Activated effector memory CD4-positive, alpha-beta T cell treated with Interleukin-2 at 50 U/mL for 16 hours (primary cell): ENCODE measurements at regions not wholly inside any gene's neighbourhood (a gene's known extent, or its start where the extent isn't known, plus 50 kb on each side); places are given as distances from the start of the nearest gene placed in this dataset.
"Not testable (repeated sequence)": the region's sequence is repeated elsewhere in the genome, so short reads cannot be mapped to it uniquely, and the experiment has no call there.

Experiments used
- DNase-seq: peaks from one replicate; pipeline ENCODE4 v3.0.0-alpha.2; 2020

DNA sequence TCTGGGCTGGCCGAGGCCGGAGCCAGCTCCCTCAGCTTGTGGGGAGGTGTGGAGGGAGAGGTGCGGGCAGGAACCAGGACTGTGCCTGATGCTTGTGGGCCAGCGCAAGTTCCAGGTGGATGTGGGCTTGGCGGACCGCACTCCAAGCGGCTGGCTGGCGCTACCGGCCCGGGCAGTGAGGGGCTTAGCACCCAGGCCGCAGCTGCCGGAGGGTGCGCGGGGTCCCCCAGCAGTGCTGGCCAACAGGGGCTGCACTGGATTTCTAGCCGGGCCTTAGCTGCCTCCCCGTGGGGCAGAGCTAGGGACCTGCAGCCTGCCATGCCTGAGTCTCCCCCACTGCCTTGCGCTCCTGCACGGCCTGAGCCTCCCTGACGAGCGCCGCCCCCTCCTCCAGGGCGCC is 242.8 kb downstream of the CCSER2 start:
- DNase-seq = no peak

DNA sequence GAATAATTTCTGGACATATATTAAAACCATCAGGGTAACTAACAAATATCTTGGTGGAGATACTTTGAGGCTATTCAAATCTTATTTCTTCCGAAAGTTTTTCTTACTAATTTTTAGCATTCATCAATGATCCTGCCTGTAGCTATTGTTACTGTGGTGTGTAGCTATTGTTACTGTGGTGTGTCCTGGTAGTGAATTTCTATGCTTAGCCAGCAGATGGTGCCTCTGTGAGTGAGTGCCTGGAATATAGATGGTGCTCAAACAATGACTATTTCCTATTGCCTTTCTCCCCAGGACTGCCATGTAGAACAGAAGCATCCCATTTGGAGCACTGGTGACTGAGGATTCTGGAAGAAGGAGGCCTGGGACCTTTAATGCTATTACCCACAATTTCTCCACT is 245.7 kb downstream of the CCSER2 start:
- DNase-seq = no peak

DNA sequence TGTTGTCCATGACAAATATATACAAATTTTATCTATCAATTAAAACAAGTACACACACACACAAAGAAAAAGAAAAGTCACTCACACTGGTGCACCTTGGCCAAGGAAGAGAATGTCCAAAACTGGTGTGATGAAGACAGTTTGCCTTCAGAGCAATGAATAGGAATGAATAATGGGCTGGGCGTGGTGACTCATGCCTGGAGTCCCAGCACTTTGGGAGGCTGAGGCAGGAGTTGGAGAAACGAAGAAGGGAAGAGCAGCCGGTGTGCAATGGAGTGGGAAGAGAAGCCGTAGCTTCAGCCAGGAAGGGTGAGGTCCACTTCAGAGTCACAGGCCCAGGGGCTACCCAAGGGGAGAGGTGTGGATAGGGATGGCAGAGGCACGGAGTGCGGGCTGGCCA is 253.6 kb downstream of the CCSER2 start:
- no peak for DNase-seq

DNA sequence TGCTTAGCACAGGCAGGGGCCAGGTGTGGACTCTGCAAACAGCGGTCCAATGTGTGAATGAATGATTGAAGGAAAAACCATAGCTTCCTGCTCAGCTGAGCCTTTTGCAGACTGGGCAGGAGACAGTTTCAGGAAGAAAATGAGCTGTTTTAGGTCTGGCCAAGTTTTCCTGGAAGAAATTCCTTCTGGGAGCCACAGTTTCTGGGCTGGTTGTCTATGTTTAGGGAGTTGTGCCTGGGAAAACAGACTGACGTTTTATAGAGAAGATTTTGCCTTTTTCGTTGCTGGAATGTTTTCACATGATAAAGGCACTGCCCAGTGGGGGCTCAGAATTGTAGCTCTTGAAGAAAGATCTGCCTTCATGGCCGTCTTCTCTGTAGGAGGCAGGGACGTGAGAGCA is 255.1 kb downstream of the CCSER2 start:
- DNase-seq = no peak

DNA sequence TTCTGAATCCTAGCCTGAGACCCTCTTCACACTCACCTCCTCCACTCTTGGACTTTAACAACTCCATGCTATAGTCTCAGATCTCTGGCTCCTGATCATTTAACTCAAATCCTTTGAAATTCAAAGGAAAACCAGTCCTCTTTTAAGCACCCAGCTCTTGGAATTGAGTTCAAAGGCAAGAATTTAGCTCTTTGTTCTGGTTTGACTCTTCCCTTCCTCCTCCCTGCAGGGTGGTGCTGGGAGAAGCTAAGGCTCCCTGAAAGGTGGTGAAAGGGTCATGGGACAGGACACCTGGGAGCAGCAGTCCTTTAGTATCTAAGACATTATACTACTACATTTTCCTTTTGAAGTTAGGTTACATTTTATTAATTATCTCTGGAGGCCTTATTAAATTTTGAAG is 259.4 kb downstream of the CCSER2 start:
- DNase-seq = no peak

DNA sequence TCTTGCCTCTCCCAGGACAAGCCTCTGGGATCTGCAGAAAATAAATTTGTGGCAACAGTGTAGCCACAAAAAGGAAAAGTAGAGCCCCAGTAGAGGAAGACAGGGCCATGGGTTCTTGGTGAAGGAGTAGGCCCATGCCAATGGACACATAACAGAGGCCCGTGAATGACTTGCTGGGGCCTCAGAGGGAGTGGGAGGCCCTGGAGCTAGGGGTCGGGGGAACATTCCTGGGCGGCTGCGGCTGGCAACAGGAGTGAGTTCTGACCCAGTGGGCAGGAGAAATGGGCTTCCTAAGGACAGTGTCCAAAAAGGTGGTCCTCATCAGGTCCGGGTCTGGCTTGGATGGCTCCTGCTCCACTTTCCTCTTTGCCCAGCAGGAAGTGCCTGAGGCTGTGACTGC is 260.0 kb downstream of the CCSER2 start:
- DNase-seq = no peak

DNA sequence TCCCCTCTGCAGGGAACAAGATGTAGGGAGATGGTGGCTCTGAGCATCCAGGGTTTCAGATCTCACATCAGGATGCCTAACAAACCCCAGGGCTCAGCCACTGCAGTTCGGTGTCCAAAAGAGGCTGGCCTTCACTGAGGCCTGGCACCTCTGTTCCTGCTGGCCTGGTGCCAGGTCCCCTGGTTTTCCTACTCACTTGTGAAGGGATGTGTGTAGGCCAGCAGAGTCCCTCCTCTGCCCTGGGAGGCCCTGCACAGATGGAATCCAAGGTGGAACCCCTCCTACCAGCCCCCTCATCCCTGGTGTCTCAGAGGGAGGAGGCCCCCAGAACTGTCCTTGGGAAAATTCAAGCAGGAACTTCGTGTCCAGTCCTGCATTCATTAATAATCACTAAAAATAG is 260.6 kb downstream of the CCSER2 start:
- DNase-seq = no peak

DNA sequence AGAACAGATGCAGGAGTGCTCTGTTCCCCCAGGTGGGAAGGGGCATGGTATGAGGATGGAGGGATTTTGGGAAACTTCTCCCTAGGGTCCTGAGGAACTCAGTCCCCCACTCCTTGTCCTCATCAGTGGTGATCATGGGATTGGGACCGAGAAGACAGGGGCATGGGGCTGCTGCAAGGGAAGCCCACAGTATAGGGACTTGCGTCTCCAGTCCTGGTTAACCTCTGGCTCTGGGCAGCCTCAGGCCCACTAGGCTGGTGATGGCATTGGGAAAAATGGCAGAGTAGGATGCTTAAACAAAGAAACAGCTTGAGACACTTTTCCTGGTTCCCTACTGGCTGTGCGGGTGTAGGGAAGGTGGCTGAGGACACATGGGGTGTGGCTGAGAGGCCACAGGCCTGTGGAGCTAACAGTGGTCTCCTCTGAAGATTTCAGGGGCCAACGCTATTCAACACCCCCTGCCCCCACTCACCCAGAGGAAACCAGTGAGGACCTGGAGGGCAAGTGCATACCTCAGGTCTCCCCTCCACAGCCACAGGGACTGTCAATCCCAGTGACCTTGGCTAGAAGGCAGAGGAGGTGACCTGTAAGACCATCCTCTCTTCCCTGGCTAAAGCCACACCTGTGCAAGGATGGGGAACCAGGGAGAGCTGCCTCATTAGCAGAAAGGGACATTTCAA is 261.3 kb downstream of the CCSER2 start:
- no peak for DNase-seq

DNA sequence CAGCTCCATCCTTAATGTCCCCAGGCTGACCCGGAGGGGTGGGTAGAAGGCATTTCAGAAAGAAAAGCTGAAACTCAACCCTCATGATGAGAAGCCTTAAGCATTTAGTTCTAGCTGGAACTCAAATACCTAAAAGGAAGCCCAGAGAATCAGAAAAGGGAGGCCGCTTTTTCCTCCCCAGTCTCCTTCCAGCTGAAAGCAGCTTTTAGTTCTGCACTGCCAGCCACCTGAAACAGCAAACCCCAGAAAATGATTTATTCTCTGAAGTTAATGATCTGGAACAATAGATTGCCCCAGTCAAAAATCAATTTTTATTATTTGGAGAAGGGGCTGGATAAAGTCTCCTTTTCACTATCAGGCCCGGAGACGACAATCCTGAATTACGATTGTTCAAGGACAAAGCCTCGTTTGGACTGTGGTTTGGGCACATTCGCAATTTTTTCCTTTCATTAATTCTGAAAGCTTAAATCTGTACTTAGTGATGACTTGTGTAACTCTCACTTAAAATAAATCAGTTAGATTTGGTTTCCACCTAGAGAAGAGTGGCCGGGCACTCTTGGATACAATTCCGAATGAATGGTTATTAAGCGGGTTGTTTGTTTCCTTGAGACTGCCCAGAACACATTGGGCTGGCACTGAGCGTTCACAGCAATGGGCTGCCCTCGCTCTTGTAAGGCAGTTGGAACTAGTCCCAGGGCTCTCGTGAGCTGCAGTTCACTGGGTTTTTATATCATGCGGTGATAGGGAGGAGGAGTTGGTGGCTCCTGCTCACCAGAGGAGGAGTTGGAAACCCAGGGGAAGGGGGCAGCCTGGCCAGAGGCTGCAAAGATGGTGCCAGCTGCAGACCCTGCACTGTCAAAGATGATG is 262.2 kb downstream of the CCSER2 start:
- no peak for DNase-seq

DNA sequence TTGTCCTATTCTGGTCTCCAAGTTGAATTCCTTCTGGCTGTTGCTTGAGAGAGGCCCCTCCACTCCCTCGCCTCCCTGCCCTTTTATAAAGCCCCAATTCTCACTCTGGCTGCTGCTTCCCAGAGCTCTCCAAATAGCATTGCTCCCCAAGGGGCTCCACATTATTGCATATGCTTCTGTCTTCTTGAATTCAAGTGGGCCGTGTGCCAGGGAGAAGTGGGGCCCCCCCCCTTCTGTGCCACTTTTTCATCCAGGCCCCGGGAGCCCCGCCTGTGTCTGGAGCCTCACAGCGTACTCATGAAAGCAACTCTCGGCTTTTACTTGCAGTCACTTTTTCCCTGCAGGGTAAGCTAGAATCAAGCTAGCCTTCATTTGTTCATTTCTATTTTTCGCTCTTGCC is 265.1 kb downstream of the CCSER2 start:
- DNase-seq = no peak

DNA sequence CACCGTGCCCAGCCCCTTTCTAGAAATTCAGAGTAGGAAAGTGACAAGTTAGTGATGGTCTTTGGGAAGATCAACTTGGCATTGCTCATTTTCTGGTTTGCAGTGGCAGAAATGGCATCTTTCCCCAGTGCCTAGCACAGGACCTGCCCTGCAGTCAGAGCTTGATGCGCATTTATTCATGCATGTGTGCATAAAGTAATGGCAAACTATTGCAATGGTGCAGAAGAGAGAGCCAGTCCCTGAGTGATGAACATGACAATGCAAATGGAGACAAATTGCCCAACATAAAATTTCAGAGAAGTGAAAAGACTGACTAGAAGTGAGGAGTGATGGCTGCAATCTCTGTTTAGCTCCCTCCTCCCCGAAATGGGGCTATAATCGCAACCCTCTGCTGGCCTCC is 268.2 kb downstream of the CCSER2 start:
- DNase-seq = no peak

DNA sequence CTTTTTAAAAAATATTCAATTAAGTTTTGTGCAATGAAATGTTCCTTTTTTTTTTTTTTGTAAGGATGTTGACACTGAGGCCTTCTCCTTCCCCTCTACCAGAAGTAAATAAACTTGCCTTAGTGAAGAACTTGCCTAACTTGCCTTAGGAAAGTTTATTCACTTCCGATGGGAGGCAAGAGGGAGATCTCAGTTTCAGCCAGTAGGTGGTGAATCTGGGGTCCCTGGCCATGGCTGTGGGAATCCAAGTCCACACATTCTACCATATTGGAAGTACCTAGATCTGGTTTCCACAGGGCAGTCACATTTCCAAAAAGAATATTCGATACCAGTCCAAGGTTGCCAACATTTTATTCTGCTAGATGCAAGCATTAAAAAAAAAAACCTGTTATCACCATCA is 270.9 kb downstream of the CCSER2 start:
- no peak for DNase-seq

DNA sequence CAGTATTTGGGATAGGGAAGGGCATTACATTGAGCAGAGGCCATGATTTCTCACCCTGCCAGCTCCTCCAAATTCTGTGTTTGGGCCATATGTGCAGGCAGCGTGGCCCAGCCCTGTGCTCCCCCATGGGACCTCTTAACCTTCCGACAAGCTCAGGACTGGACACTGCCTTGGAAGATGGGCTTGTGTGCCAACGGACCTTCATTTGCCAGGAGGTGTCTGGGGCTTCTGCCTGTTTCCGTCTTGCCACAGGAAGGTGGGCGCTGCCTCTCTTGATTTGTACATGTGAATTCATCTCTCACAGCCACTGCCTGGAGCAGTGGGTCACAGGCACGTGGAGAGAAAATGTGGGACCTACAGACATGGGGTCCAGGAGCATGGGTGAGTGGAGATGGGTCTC is 272.6 kb downstream of the CCSER2 start:
- no peak for DNase-seq

DNA sequence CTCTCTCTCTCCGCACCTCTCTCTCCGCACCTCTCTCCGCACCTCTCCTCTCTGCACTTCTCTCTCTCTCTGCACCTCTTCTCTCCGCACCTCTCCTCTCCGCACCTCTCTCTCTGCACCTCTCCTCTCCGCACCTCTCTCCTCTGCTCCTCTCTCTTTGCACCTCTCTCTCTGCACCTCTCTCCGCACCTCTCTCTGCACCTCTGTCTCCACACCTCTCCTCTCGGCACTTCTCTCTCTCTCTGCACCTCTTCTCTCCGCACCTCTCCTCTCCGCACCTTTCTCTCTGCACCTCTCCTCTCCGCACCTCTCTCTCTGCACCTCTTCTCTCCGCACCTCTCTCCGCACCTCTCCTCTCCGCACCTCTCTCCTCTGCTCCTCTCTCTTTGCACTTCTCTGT is 274.2 kb downstream of the CCSER2 start:
- not testable (repeated sequence) for DNase-seq

DNA sequence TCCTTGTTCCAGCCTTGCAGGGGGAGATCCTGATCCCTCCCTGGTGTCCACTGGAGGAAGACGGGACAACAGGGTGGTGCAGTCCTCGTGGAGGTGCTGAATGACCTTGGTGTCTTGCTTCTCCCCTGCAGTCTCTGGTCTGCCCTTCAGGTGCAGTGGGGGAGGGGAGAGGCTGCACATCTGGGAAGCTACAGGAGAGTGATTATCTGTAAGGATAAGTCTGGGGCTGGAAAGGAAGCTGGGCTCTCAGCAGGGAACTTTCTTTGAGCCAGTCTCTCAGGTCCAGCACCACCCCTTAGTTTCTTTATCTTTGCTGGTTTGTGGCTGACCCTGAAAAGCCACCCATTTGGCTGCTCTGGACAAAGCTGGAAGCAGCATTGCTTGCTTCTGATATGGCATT is 275.6 kb downstream of the CCSER2 start:
- no peak for DNase-seq

DNA sequence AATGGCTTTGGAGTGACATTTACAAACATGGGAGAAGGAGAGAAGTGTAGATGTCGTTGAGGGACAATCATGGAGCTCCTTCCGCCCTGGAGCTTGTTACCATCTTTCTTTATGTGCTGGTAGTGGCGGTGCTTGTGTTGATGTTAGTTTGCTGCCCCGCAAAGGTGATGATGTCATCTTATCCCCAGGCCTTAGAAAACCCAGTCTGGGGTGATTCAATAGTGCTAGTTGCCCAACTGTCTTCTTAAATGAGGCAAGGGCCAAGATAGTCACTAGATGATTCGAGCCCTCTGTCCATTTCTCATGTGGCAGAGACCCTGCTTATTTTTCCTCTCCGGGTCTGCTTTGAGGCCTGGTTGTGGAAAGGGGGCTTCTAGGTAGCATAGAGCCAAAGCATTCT is 277.4 kb downstream of the CCSER2 start:
- no peak for DNase-seq

DNA sequence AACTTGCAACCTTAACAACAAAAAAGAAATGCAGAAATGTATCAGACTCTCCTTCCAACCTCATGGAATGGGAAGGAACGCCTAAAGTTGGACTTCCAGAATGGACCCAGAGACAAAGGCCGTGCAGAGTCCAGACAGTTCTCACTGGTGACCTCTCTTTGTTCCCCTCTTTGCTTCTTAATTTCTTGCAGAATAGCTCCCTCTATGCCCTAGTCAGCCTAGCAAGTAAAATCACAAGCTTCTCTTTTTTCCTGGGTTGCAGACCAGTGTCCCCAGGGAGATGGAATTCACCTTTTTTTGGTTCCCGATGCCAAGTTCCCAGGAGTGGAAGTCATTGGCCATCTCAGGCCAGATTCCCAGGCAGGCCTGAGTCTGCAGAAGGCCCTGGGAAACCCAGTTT is 278.0 kb downstream of the CCSER2 start:
- DNase-seq = no peak

DNA sequence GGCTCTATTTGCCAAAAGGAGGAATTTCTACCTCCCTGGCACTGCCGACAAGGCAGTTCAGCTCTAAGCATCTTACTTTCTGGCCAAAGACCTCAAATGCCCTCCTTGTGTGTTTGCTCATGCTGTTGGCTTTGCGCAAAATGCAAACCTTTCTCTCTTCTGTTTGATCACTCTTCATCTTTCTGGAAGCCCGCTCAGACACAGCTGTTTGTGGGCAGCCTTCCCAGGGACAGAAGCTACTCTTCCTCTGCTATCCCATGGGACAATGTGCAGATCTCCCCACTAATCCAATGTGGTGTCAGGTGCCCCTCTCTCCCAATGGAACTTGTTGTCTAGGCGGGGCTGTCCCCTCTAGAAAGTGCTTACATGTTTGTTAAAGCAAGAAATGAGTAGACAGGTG is 278.7 kb downstream of the CCSER2 start:
- no peak for DNase-seq

DNA sequence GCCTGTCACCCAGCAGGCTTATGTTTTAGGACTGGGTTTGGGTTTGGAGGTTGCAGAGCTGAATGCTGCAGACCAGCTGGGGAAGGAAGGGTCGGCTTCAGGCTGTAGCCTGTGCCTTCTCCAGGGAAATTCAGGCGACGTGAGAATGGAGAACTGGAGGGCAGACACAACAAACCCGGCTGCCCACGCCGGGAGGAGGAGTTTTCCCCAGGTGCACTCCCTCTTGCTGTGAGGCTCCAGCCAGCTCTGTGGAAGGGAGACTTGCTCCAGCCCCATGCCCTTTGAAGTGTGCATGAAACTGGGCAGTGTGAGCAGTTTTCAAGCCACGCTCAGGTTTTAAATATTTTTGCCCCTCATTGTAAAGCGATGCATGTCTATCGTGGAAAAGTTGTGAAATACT is 279.1 kb downstream of the CCSER2 start:
- DNase-seq = no peak

DNA sequence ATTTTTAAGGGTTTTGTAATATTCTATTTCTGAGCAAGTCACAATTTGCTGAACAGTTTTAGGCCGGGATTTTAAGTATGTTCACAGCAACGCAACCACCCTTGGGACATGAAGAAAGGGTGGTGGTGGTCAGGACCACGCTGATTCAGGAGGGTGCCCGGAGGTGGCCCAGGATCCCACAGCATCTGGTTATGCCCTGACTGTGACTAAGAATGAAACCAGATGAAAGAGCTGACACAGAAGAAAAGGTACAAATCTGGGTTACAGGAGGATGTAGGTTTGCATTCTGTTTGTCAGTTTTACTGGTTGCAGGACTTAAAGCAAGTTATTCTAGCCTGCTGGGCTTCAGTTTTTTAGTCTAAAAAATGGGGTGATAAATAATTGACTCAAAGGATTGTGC is 279.7 kb downstream of the CCSER2 start:
- DNase-seq = no peak

DNA sequence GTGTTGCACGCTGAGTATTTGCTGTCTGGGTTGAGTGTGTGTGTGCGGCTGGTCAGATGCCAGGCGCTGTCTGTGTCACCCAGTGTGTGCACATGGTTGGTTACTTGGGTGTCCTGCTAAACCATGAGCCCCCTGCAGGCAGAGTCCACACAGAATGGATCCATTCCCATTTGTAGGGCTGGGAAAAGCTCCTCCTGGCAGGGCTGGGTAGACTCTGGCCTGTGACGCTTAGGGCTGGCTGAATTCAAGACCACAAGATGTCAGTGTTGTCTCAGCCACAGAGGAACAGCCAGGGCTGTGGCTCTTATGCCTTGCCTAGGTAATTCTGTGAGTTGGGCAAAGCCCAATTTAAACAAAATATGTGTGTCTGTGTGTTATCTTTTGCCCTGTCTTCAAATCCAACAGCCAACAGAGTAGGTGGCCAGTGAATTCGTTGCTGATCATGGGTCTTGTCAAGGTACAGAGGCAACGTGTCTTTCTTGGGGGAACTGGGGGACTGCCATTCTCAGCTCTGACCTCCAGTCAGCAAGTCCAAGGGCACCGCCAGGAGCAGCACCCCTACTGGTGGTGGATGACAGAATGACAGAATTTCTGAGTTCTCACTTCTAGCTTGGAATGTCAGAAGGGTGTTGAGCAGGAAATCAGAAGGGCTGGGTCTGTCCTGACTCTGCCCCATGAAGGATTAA is 285.1 kb downstream of the CCSER2 start:
- DNase-seq = no peak

DNA sequence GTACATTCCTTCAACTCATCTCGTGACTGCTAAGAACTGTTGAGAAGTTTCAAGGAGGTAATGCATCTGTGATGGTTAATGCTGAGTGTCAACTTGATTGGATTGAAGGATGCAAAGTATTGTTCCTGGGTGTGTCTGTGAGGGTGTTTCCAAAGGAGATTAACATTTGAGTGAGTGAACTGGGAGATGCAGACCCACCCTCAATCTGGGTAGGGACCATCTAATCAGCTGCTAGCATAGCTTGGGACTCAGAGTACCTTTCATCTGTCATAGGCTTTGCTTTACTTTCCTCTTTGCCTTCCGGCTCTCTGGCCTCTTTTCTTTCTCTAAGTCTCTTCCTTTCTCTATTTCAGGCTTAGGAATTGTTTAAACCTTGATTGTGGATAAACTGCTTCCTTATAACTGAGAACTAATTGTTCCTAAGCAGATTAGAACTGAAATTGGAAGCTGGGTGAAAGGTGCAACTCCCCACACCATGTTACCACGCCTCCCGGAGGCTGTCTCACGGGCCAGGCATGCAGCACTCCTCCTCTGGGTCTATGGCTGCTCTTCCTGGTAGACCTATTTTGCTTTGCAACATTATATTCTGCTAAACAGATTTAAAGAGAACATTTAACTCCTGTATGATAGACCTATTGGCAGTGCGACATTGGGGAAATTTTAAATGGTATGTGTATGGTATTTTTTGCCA is 298.2 kb downstream of the CCSER2 start:
- DNase-seq = no peak

DNA sequence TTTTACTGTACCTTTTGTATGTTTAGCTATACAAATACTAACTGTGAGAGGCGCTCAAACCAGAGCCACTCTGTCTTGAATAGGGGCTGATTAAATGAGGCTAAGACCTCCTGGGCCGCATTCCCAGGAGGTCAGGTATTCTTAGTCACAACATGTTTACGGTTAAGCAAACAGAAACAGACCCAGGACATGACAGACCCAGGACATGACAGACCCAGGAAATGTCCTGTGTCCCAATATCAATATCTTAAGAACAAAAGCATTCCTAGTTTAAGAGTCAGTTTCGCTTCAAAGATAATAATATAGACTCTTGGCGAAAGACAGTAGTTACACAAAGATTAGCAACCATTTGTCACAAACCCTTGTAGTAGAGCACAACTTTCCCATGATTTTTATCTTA is 304.5 kb downstream of the CCSER2 start:
- no peak for DNase-seq

DNA sequence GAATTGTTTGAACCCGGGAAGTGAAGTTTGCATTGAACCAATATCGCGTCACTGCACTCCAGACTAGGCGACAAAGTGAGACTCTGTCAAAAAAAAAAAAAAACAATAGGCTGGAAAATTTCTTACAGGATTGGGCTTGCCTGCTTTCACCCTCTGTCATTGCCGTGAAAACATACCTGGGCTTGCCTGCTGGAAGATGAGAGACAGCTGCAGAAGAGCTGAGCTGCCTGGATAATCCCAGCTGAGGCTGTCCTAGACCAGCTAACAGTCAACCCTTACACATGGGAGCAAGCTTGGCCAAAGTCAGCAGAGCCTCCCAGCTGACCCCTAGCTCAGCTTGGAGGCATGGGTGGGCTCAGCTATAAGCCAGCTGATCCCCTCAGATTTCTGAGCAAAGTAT is 306.2 kb downstream of the CCSER2 start:
- no peak for DNase-seq
